ENCODE measurements at regions not wholly inside any gene's neighbourhood (a gene's known extent, or its start where the extent isn't known, plus 50 kb on each side); places are given as distances from the start of the nearest gene placed in this dataset.
A peak's percentile ranks its signal among the peaks of the same experiment; 100 is the strongest.

DNA sequence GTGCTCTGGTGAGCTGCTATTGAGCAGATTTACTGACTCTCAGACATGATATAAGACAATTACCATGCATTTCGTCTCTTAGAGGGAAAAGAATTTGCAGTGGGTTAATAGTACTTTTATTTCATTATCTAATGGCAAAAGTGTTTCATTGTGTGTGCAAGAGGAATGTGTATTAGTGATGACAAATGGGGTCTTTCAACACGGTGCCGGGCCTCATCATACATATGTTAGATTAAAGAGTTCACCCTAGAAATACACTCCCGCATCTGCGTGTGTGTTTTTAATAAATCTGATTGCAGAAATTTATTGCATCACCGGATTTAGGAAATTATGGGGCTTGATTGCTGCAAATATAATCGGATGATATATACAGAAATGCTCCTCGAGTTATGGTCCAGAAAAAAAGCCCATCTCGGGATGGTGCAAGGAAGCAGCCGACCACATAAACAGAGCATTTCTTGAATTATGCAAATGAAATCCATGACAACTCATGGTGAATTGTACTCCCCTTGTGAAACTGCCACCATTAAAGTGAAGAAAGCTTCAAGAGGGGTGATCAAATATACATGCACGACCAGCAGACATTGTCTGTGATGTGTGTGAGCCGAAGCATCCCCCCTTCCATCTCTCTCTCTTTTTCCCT is 156.0 kb downstream of the PHETA1 start:
- no peaks in the 10 kb centered on the region for H3K9me3 Mint-ChIP-seq
- TF ChIP-seq, protein P1, sequence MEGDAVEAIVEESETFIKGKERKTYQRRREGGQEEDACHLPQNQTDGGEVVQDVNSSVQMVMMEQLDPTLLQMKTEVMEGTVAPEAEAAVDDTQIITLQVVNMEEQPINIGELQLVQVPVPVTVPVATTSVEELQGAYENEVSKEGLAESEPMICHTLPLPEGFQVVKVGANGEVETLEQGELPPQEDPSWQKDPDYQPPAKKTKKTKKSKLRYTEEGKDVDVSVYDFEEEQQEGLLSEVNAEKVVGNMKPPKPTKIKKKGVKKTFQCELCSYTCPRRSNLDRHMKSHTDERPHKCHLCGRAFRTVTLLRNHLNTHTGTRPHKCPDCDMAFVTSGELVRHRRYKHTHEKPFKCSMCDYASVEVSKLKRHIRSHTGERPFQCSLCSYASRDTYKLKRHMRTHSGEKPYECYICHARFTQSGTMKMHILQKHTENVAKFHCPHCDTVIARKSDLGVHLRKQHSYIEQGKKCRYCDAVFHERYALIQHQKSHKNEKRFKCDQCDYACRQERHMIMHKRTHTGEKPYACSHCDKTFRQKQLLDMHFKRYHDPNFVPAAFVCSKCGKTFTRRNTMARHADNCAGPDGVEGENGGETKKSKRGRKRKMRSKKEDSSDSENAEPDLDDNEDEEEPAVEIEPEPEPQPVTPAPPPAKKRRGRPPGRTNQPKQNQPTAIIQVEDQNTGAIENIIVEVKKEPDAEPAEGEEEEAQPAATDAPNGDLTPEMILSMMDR (conservative IDR thresholded peaks at IDR 0.05), result no peak
- no peak overlapping the region for H3K4me3 Mint-ChIP-seq
- no peaks in the 10 kb centered on the region for H3K4me1 Mint-ChIP-seq
- DNase-seq (ENCODE audit: low read depth, low spot score), result no peak
- no peak overlapping the region for H3K27ac Mint-ChIP-seq (ENCODE audit: unreplicated experiment)
- no peaks in the 10 kb centered on the region for H3K36me3 Mint-ChIP-seq (ENCODE audit: low read depth)
- peaks cover 50% of the 10 kb centered on the region for H3K27me3 Mint-ChIP-seq (ENCODE audit: low read depth)

DNA sequence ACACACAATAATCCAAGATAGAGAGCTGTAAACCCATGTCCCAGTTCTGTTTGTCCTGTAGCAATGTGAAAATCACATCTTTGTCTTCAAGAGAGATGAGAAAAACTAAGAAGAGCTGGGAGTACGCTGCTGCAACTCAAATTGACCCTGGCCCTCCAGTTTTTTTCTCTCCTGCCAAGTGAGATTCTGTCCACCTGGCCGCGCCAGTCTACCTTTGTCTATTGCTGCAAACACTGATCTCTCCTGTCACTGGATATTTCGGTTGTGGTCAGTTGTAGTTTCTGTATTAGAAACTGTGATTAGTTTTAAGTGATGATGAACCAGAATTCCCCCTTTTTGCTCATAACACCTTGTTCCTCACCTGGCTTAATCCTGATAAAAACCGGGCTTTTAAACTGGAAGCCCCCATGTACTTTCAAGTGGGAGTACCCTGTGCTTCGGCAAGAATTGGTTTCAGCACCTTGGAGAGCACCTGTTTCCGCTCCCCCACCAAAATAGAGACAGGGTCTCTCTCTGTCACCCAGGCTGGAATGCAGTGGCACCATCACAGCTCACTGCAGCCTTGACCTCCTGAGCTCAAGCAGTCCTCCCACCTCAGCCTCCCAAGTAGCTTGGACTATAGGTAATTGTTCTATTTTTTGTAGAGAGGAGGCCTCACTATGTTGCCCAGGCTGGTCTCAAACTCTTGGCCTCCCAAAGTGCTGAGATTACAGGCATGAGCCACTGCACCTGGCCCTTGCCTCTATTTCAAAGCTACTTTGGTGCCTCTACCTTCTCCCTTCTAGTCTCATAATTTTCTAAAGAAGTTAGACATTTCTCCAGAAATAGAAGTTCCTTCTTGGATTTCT is 156.8 kb downstream of the PHETA1 start:
- Mint-ChIP-seq H3K27me3 (ENCODE audit: low read depth) (peaks cover 56% of the 10 kb centered on the region), H3K9me3 (no peaks in the 10 kb centered on the region), H3K36me3 (ENCODE audit: low read depth) (no peaks in the 10 kb centered on the region), H3K4me3 (no peak overlapping the region), H3K27ac (ENCODE audit: unreplicated experiment) (no peak overlapping the region), H3K4me1 (no peaks in the 10 kb centered on the region)
- DNase-seq (ENCODE audit: low read depth, low spot score), result peak; percentile 36
- TF ChIP-seq, protein P1 (conservative IDR thresholded peaks at IDR 0.05), result no peak

DNA sequence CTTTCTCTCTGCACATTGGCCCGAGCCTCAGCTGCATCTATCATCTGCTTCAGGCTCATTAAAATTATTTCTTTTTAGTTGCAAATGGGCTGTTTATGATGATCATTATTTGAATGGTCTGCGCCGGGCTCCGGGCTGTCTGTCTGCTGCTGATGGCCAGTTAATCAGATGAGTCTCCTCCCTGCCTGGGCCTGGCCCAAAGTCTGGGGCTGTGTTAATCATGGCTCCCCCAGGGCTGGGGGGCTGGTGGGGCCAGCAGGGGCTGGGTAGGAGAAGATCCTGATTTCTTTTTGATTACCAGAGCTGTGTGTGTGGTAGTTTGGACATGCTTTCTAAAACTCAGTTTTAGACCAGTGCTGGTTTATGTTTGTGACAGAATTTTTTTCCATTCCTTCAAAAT is 159.1 kb downstream of the PHETA1 start:
- TF ChIP-seq, protein P1 (conservative IDR thresholded peaks at IDR 0.05), result no peak
- Mint-ChIP-seq H3K9me3 (no peaks in the 10 kb centered on the region), H3K36me3 (ENCODE audit: low read depth) (no peaks in the 10 kb centered on the region), H3K27me3 (ENCODE audit: low read depth) (peaks cover 54% of the 10 kb centered on the region), H3K4me1 (no peaks in the 10 kb centered on the region), H3K27ac (ENCODE audit: unreplicated experiment) (no peak overlapping the region), H3K4me3 (no peak overlapping the region)
- no peak for DNase-seq (ENCODE audit: low read depth, low spot score)

DNA sequence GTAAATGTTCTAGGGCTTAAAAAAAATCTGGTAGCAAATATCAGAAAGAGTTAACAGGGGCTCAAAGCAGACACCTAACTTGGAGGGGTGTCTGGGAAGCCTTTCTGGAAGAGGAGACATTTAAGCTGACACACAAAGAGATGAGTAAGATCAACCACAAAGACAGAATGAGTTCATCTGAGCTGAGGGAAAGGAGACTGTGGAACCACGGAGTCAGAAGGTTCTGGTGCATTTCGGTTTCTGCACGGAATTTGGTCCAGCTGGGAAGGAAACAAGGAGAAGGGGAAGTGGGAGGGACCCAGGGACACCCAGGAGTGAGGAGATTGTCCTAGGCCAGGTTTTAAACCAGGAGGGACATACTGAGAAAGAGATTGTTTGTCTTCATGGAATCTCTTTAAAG is 161.1 kb downstream of the PHETA1 start:
- Mint-ChIP-seq H3K27ac (ENCODE audit: unreplicated experiment) (no peak overlapping the region), H3K27me3 (ENCODE audit: low read depth) (peaks cover 41% of the 10 kb centered on the region), H3K4me3 (no peak overlapping the region), H3K4me1 (no peaks in the 10 kb centered on the region), H3K36me3 (ENCODE audit: low read depth) (no peaks in the 10 kb centered on the region), H3K9me3 (no peaks in the 10 kb centered on the region)
- TF ChIP-seq, protein P1 (conservative IDR thresholded peaks at IDR 0.05), result no peak
- DNase-seq (ENCODE audit: low read depth, low spot score), result no peak

DNA sequence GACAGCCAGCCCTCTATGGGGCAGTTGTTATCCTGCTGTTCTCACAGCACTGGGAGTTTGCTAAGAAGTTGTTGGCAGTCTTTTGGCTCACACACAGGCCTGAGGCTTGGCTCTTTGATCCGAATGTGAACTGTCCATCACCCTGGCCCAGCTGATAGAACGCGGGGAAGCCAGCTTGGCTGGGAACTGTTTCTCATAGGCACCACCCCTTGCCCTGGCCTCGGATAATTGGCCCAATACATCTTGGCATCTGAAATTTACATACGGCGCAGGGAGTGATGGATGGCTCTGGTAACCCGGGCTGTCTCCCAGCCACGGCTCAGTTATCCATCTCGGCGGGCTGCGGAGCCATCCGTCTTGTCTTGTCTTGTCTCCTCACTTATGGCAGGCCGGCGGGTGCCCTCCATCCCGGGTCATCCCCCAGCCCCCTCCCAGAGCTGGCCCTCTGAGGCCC is 164.1 kb downstream of the PHETA1 start:
- TF ChIP-seq, protein P1 (conservative IDR thresholded peaks at IDR 0.05), result no peak
- Mint-ChIP-seq H3K4me3 (no peak overlapping the region), H3K9me3 (no peaks in the 10 kb centered on the region), H3K36me3 (ENCODE audit: low read depth) (no peaks in the 10 kb centered on the region), H3K4me1 (peaks cover 4% of the 10 kb centered on the region), H3K27ac (ENCODE audit: unreplicated experiment) (no peak overlapping the region), H3K27me3 (ENCODE audit: low read depth) (peaks cover 32% of the 10 kb centered on the region)
- DNase-seq (ENCODE audit: low read depth, low spot score), result no peak

Data from neural crest cell (in vitro differentiated cells).